Stimulated activated CD4-positive, alpha-beta T cell treated with anti-CD3 and anti-CD28 coated beads, Interleukin-1b, Interleukin-23, amount 100 ng/mL, for 4 hours (primary cell): ENCODE measurements at regions not wholly inside any gene's neighbourhood (a gene's known extent, or its start where the extent isn't known, plus 50 kb on each side); places are given as distances from the start of the nearest gene placed in this dataset.

Experiments used
- DNase-seq, 2 donors: peaks; one replicate each; pipeline ENCODE4 v3.0.0-alpha.2; 2020; ENCODE audit warnings: low read depth in 2 of 2

- DNase-seq = no peak
Observed at GRCh38 chr9:95822583-95823431, 52.7 kb upstream of the ERCC6L2 start.

GRCh38 chr9:95822015-95822414 lies 53.5 kb upstream of the ERCC6L2 start:
- no peak for DNase-seq

- no peak for DNase-seq
Observed at GRCh38 chr9:95820074-95820473, 55.4 kb upstream of the ERCC6L2 start.

GRCh38 chr9:95819636-95820035 lies 55.9 kb upstream of the ERCC6L2 start:
- no peak for DNase-seq

- DNase-seq = no peak
Observed at GRCh38 chr9:95817205-95817604, 58.3 kb upstream of the ERCC6L2 start.

GRCh38 chr9:95816716-95817115 lies 58.8 kb upstream of the ERCC6L2 start:
- DNase-seq = no peak

- DNase-seq = no peak
Observed at GRCh38 chr9:95815961-95816360, 59.5 kb upstream of the ERCC6L2 start.

GRCh38 chr9:95815133-95815532 lies 60.4 kb upstream of the ERCC6L2 start:
- DNase-seq = no peak

- DNase-seq = no peak
Observed at GRCh38 chr9:95813923-95814322, 61.6 kb upstream of the ERCC6L2 start.

GRCh38 chr9:95810814-95811213 lies 64.7 kb upstream of the ERCC6L2 start:
- no peak for DNase-seq

- no peak for DNase-seq
Observed at GRCh38 chr9:95810133-95810532, 65.4 kb upstream of the ERCC6L2 start.

- no peak for DNase-seq
Observed at GRCh38 chr9:95809686-95810085, 65.8 kb upstream of the ERCC6L2 start.

- no peak for DNase-seq
Observed at GRCh38 chr9:95808011-95808410, 67.5 kb upstream of the ERCC6L2 start.

- DNase-seq = no peak
Observed at GRCh38 chr9:95807326-95807947, 68.1 kb upstream of the ERCC6L2 start.

GRCh38 chr9:95803197-95803596 lies 72.3 kb upstream of the ERCC6L2 start:
- DNase-seq = no peak

GRCh38 chr9:95801797-95802196 lies 73.7 kb upstream of the ERCC6L2 start:
- DNase-seq = no peak

GRCh38 chr9:95796029-95796428 lies 79.5 kb upstream of the ERCC6L2 start:
- DNase-seq = no peak

- DNase-seq = no peak
Observed at GRCh38 chr9:95793924-95794828, 81.3 kb upstream of the ERCC6L2 start.

GRCh38 chr9:95791695-95792094 lies 83.8 kb upstream of the ERCC6L2 start:
- no peak for DNase-seq

GRCh38 chr9:95791286-95791685 lies 84.2 kb upstream of the ERCC6L2 start:
- no peak for DNase-seq

GRCh38 chr9:95788521-95788991 lies 86.9 kb upstream of the ERCC6L2 start:
- DNase-seq = no peak

- no peak for DNase-seq
Observed at GRCh38 chr9:95788021-95788420, 87.5 kb upstream of the ERCC6L2 start.
